Femur (tissue), 1 donor: ENCODE measurements at regions not wholly inside any gene's neighbourhood (a gene's known extent, or its start where the extent isn't known, plus 50 kb on each side); places are given as distances from the start of the nearest gene placed in this dataset.
A peak's percentile ranks its signal among the peaks of the same experiment; 100 is the strongest.

Experiments used
- DNase-seq: peaks from one replicate; pipeline ENCODE4 v3.0.0-alpha.2; 2017

DNA sequence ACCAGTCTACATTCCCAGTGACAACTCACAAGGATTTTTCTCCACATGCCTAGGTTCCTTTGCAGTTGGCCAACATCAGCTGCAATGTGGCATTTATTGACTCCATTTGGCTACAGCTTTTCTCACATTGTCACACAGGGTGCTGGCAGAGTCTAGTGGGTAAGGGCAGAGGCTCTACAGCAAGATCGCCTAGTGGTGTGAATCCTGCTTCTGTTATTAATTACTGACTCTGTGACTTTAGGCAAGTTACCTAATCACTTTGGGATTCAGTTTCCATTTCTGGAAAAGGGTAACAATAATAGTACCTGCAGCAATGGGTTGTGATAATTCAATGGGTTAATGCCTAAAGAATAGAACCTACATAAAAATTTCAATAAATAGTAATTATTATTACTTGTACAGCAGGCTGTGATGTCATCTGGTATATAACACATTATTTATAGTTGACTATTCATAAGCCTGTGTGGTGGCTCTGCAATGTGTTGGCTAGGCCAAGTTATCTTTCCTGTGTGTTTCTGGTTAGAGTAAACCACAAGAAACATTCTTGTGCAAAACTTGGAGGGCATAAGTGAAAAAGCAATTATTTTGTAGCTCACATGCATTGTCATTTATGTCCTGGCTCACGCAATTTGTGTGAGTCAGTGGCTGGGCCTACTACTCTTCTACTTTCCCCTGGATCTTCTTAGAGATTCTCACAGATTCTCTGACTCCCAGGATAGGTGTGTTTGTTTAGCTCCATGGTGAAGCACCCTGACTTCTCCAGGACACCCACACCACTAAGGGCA is 59.5 kb downstream of the PTGS2 start:
- DNase-seq: no peak

DNA sequence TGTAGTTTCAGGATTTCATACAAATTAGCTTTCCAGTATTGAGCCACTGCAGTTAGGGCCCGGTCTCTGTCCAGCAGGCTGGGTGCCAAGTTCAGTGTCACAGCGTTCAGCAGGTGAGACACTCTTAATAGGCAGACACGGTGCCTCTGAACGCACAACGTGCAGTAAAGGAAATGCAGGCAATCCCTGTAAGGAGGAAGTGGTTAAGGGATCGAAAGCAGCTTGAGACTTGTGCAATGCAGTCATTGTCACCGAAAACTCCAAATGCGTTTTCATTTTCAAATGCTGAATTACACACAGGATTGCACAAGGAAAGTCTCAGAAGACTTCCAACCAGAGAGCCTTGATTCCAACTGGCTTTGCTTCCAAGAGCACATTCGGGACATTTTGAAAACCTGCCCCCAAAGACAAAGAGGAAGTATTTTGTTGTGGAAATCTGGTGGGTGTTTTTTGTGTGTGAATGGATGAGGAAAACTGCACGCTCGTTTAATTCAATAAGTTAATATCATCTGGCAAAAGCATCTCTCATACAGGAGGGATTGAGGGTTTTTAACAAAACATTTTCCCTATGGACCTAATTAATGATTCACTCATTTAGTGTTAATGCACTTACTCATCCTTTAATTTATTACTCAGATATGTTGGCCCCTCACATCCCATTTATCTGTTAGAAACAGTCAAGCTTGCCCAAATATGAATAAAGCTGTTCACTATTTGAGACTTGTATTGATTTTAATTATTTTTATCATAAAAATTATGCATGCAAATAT is 61.6 kb downstream of the PTGS2 start:
- peak; percentile 54 for DNase-seq

DNA sequence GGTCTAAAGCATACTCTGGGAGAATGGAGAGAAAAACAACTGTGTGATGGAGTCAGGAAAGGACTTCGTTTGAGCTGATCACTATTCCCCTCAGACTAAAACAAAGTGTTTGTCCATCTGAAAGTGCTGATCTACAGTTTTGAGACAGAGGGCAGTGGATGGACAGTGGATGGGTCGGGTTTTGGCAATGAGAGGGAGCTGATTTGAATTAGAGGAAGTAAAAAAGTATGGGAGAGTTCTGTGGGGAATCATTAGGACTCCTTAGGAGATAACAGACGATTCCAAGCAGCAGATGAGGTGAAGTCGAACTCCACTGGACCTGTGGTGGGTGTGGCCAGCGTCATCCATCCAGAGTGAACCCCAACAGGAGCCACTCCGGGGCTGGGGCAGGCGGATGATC is 62.3 kb downstream of the PTGS2 start:
- DNase-seq: no peak

DNA sequence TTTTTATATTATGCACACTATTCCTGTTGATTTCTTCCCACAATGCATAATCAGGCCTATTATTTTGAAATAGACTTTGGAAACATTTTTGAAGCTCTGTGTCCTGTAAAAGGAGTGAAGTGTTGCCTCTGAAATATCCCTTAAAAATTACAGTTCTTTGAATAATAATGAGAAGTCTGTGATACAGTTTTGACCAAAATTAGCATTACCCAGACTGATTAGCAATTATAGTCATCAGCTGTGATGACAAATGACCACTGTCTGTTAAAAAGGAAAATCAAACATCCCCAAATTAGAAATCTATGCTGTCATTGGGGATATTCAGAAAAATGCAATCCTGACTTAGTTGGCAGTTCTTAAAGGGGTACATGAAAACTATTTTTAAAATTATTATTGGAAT is 63.7 kb downstream of the PTGS2 start:
- no peak for DNase-seq

DNA sequence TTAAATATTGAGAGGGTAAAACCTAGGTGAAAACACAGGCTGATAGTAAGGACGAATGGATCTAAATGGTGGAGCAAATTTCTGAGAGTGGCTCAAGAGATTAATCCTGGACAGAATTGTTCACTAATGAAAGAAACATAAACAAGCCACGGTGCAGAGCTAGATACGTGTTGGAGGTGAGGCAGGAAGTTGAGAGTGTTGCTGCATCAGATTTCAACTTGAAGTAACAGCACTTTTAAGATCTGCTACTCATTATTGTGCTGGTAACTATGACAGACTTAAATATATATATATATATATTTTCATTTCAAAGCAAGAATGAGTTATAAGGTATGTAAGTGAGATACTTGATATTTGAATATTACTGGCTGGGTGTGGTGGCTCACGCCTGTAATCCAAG is 64.9 kb downstream of the PTGS2 start:
- no peak for DNase-seq

DNA sequence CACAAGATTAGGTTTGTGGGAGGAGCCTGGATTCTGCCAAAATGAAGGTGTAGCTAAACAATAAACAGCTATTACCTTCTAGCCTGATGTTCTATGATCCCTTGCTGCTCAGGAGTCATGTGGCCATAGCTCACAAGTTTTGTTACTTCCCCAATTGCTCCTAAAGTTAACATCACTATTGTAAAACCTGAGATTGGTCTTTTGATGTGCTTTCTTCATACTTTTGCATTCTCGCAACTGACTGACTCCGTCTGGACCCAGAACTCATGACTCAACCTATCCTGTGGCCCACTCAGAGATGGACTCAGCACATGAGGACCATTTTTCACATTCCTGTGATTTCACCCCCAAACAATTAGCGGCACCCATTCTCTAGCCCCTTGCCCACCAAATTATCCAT is 69.1 kb downstream of the PTGS2 start:
- DNase-seq: no peak

DNA sequence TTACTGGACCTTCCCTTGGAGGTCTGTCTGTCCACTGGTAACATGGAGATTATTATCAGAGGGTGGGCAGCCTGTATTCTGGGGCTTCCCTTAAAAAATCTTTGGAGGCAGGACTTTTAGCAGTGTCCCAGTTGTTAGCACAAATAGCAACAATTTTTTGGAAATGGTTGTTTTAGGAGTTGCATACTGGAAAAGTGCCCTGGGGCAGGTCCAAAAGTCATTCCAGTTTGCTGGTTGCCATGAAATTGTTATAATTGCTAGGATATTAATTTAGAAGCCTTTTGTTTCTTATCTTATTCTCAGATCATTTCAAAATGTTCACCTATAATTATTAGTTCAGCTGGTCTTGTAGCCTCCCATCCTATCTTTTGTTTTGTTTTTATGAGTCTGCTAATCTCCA is 71.0 kb downstream of the PTGS2 start:
- DNase-seq: no peak

DNA sequence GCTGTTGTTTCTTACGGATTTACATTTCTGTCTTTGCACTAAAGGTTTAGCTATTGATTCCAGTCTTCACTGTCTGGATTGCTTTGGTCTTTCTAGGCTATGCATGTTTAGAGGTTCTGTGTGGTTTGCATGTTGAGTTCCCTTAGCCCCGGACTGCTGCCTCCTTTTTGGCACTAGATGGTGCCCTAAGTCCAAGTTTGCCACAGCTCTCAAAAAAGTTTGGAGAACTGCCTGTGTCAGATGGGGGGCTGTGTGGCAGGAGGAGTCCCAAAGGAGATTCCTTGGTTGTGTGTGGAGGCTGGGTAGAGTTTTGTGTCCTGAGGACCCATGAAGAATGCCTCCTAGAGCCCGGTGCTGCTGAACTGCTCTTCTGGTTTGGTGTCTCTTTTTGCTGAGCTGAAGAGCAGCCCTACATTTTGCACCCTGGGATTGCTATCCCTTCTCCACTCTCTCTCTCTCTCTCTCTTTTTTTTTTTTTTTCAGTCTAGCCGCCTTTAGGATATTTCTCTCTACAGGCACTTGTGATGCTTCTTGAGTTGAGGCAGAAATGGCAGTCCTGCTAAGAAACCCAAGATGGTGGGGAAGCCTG is 74.4 kb downstream of the PTGS2 start:
- peak; percentile 29 for DNase-seq

DNA sequence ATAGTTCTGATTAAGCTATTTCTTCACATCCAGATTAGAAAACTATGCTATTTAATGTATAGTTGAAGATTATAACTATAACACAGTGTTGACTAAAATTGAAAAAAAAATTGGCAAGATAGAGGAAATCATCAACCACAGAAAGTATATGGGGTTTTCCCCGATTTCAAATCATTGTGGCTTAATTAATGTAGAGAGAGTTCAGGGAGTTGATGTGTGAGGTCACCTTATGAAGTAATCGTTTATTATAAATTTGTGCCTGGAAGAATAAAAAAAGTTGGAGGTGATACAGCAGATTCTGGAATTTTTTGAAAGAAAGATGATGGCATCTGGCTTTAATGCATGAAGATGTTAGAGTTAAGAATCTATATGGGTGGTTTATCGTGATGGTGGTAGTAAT is 84.3 kb downstream of the PTGS2 start:
- no peak for DNase-seq

DNA sequence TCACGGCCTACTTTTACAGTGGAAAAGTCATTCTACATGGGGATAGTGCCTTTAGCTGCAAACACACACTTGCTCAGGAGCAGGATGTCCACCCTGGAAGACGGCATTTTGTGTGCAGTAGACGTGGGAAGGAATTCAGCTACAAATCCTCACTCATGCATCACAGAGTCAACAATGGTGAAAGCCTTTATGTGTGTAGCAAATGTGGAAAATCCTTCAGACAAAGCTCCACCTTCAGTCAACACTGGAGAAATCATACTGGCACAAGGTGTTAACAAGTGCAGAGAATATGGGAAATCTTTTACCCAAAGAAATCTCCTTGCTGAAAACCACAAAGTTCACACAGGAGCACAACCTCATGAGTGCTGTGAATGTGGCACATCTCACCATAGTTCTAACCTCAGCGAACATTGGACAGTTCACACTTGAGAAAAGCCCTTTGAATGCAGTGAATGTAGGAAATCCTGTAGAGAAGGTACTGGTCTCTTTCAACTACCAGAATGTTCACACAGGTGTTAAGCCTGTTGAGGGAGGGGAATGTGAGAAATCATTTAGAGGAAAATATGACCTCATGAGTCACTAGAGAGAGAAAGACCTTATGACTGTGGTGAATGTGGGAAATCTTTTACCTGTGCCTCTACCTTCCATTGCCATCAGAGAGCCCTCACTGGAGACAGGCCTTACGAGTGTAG is 101.8 kb downstream of the PTGS2 start:
- DNase-seq: no peak

DNA sequence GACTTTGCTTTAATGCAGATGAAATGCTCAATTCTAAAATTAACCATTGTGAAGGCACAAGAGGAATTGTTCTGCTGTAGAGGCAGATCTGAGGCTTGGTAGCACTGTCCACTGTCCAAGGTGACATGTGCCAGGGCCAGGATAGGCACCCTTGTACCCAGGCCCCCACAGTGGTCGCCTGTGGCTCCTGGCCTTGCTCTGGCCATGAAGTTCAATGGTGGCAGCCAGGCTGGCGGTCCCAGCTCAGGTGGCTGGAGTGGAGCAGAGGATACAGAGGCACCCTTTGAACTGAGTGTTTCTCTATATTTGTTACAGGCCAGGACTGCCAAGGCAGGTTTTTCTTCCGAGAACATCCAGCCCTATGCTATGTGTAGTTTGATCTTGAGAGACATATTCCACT is 102.6 kb downstream of the PTGS2 start:
- DNase-seq: no peak

DNA sequence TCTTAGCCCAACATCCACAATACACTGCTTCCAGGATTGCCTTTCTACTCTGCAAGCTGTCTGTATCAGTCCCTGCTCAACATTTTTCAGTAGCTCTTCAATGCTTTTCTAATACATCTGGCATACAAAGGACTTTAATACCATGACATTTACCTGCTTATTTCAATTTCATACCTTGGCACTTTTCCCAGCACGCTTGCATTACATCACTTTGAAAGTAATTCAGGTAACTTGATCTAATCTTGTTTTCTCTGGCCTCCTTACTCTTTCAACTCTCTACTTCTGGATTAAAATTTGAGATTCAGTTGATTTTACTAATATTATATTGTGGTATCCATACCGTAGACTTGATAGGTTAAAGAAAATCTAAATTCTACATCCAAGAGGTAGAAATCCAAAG is 103.0 kb downstream of the PTGS2 start:
- no peak for DNase-seq

DNA sequence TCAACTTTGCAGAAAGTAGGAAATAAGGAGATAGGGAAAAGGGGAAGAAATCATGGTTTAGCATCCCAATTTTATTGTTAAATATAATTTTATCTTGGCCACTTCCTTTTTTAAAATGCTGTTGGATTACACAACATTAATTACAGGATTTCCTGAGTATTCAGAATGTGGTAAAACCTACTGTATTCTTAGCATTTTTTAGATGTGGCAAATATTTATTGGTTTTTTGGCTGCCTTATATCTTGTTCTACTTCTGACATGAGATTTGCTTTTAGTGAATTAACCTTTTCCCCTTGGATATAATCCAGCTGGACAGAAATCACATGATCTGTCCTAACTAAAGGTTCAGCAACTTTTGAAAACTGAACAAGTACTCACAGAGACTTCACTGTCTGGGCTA is 104.9 kb downstream of the PTGS2 start:
- no peak for DNase-seq

DNA sequence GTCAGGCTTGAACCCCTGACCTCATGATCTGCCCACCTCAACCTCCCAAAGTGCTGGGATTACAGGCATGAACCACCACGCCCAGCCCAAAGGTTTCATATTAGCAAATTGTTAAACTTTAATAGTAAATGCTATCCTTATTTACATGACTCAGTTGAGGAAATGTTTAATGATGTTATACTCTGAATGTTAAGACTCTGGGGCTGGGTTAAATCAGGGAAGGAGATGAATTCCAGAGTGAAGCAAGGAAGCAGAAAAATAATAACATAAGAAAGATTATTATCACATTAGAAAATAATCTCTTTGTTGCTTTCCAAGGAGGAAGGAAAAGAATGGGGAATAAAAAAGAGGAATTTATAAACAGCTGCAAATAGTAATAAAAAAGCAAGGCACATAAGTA is 105.3 kb downstream of the PTGS2 start:
- DNase-seq: no peak

DNA sequence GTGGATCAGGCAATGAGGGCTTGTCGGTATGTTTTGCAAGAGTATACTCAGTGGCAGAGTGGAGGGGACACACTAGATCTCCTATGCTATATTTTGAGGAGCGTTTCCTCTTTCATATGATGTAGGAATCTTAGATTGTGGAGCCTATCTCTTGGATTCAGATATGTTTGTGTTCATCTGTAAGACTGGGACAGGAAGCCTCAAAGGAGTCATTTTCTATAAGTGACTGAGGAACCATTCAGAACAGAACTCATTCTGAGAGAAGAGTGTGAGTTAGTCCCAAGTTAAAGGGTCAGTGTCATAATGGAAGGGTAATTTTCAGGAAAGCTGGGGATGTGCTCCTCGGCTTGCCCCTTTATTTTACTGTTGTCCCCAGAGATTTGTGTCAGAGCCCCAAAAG is 107.7 kb downstream of the PTGS2 start:
- DNase-seq: no peak

DNA sequence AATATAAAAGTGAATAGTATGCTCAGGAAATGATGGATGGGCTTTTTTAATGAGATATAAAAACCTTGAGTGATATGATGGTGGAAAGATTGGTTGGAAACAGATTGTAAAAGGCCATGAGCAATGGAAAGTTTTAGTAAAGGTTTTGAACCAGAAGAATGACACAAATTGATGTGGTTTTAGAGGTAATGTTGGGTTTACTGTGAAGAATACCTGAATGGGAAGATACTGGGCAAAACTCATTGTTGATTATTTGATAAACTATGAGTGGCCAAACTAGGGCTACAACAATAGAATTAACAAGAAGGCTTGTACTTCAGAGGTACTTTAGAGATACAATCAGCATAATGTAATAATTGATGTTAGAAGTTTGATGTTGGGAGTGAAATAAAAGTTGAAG is 108.5 kb downstream of the PTGS2 start:
- DNase-seq: no peak

DNA sequence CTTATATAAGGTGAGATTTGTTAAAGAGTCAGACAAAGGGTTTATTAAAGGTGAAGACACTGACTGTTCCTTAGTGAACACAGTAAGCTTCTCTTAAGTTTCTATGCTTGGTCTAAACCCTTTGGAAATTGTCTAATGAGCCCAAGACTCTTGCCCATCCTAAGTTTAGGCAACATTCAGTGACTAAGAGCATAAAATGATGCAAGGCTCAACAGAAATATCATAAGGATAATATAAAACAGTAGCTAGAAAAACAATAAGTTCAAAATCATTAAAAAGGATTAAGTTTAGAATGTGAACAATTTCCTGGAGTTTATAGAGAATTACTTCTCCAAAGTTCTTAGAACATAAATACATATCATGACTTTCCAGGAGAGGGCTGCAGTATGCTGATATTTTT is 108.9 kb upstream of the PDC start:
- DNase-seq: no peak

DNA sequence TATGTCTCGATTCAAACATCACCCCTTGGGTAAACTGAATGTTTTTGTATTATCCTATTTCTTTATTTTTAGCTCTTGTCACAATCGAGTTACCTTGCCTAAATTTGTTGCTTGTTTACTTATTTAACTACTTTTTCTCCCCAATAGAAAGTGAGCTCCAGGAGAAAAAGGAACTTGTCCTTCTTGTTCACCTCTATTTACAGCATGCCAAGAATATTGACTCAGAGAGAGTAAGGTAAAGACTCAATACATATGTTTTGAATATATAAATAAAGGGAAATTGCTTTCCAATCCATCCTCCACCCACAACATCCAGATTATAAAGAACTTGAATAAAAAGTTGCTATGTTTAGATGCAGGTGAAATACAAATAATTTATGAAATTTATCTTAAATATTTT is 107.3 kb upstream of the PDC start:
- DNase-seq: no peak

DNA sequence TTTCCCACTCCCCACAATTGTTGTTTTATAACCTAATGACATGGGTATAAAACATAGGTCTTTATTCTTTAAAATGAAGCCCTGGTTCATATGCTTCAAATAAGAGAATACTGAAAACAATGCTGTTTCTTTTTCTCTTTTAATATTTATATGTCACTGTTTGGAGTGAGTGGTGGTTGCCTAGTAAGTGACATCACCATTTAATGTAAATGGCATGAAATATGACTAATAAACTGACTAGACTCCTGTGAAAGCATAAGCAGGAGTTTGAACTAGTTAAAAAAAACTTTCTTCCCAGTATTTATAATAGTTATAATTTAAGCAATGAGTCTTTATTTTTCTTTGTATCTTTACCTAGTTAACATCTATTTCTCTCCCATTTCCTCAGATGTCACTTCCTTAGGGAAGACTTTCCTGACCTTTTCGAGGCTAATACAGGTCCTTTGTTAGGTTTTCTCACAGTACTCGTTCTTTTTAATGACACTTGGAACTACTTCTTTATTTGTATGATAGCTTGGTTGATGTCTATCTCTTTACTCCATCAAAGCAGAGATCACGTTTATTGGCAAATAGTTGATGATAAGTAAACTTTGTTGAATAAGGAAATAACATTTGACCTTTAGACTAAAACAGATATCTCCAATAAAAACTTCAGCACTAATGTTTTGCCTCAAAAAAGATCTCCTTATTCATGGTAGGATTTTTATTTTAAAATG is 105.4 kb upstream of the PDC start:
- DNase-seq: no peak

DNA sequence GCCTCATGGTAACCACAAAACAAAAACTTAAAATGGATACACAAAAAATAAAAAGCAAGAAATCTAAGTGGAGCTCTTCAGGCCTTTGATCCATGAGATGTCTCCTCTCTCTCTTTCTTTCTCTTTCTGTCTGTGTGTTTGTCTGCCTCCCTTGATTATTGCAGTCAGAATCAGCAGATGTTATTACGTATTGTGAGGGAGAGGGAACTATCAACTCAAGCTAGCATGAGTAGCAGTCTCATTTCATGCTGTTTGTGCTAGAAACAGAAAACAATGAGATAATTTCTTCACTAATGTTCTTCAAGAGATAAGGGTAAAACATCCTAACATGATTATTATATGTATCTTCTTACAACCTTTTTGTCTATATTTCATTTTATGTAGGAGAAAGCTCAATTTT is 103.7 kb upstream of the PDC start:
- no peak for DNase-seq

DNA sequence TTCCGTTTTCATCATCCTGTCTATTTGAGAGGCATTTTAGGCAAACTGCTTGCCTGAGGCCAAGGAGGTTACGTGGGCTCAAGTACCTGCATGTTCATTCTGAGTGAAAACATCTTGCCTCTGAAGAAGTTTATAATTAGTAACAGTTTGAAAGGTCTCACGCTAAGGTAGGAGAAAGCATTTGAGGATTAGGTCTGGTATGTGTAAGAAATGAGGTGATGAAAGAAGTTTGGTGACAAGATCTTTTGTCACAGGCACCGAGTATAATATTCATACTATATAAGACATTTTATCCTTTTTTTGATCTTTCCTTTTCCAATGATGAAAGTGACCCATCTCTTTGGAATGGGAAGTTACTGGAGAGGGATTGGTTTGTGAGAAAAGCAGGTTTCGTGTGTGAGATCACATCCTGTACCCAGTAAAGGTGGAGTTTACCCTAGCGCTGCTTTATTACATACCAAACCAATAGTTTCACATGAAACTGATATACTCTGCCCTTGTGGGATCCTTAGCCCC is 98.7 kb upstream of the PDC start:
- no peak for DNase-seq

DNA sequence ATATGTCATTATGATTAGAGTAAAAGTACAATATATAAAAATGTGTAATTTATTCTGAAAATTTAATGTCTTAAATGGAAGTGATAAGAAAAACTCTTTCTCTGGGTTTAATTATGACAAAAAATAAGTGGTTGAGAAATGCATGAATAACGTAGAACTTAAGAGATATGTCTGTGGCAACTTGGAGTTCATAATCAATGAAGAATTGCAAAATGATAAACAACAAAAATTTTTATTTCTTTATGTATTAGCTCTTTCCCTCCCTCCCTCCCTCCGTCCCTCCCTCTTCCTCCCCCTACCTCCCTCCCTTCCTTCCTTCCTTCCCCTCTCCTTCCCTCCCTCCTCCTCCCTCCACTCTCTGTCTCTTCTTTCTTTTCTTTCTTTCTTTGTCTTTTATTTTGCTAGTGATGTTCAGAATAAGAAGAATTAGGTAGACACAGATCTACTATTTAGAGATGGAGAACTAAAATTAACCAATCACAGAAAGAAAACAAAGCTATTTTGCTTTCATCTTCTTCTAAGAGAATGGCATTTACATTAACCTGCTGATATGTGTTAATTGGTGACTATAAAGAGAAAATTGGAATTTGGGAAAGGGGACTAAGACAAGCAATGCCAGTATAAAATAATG is 96.3 kb upstream of the PDC start:
- no peak for DNase-seq
